OCI-LY3 (cell line): ENCODE measurements at regions not wholly inside any gene's neighbourhood (a gene's known extent, or its start where the extent isn't known, plus 50 kb on each side); places are given as distances from the start of the nearest gene placed in this dataset.

Source experiments
- H2AFZ ChIP-seq: fragments of 200-600, 300-600 bp; shearing (Covaris generic); 2 replicates; pipeline ENCODE4 v1.6.0; 2014; ENCODE audit warnings: antibody characterized with exemption, low read depth, low read length
- H3K27ac ChIP-seq: fragments of 200-600, 300-600 bp; sonication (generic); 2 replicates; pipeline ENCODE4 v1.5.1; 2014; ENCODE audit warnings: mild to moderate bottlenecking, low read length, moderate library complexity, mixed read lengths
- H3K27me3 ChIP-seq: fragments of 200-600, 300-600 bp; sonication (generic); 2 replicates; pipeline ENCODE4 v1.6.1; 2014; ENCODE audit warnings: low read depth, low read length, mixed read lengths
- H3K36me3 ChIP-seq: fragments of 200-600, 300-600 bp; sonication (generic); replicated peaks from 2 replicates; pipeline ENCODE3; 2014; ENCODE audit warnings: low read depth, low read length, mixed read lengths
- H3K4me1 ChIP-seq: fragments of 300-600, 200-600 bp; sonication (generic); 2 replicates; pipeline ENCODE4 v1.6.1; 2014; ENCODE audit warnings: low read length, mixed read lengths
- H3K4me2 ChIP-seq: fragments of 200-600, 300-600 bp; sonication (generic); 2 replicates; pipeline ENCODE4 v1.6.1; 2014; ENCODE audit warnings: low read length, mixed read lengths
- H3K4me3 ChIP-seq: fragments of 300-600, 200-600 bp; sonication (generic); 2 replicates; pipeline ENCODE4 v1.5.1; 2014; ENCODE audit warnings: antibody characterized with exemption, mild to moderate bottlenecking, low read length, moderate library complexity
- H3K79me2 ChIP-seq: fragments of 300-600, 200-600 bp; shearing (Covaris generic); 2 replicates; pipeline ENCODE4 v1.6.1; 2014; ENCODE audit warnings: mild to moderate bottlenecking, low read length, mixed read lengths
- H3K9ac ChIP-seq: fragments of 300-600, 200-600 bp; shearing (Covaris generic); 2 replicates; pipeline ENCODE4 v1.6.0; 2014; ENCODE audit warnings: mild to moderate bottlenecking, low read length, moderate library complexity
- H3K9me3 ChIP-seq: fragments of 200-600, 300-600 bp; shearing (Covaris generic); 2 replicates; pipeline ENCODE4 v1.6.1; 2014; ENCODE audit warnings: low read length, mixed read lengths; ENCODE audit not compliant: insufficient read depth
- H4K20me1 ChIP-seq: fragments of 200-600, 300-600 bp; sonication (generic); 2 replicates; pipeline ENCODE4 v1.6.1; 2016; ENCODE audit warnings: low read length, mixed read lengths; ENCODE audit not compliant: insufficient read depth
- CTCF ChIP-seq: fragments of 200-600, 300-600 bp; sonication (generic); IDR thresholded peaks from 2 replicates; pipeline ENCODE4 v1.5.1; 2014; ENCODE audit warnings: antibody characterized with exemption, low read length, low read depth
- EZH2phosphoT487 ChIP-seq: fragments of 200-600 bp; shearing (Covaris generic); IDR thresholded peaks from 2 replicates; pipeline ENCODE4 v1.6.1; 2018; ENCODE audit warnings: antibody characterized with exemption, mixed run types, low read depth

DNA sequence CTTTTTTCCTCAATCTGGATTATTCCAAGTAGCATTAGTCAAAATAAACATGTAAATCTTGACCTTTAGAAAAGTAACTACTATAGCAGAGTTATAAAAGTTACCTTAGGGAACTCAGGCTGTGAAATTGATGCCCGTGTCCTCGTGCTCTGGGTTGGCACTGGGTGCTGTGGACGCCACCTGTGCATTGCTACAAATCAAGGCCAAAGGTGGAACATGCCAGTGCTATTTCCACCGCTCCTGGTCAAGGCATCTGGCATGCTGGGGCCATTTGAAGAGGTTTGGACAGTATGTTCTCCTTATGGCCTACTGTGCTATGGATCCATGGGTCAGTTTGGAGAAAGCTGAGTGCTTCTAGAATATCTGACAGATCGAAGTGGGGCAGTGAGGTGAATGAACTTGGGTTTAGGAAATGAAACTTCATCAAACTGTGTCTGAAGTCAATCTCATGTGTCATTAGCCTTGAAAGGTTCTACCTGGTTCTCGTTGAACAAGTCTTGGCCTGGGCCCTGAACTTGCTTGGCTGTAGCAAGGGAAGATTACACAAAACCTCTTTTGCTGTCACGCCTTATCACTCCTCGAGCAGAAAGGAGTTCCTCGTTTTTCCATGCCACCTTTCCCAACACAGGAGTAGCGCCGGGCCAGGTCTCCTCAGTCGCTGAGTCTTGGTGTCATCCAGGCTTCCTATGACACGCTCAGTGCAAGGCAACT lies 397.6 kb upstream of the RGMA start:
- H3K79me2 ChIP-seq, result no peaks in the 10 kb centered on the region
- H3K36me3 ChIP-seq, result no peaks in the 10 kb centered on the region
- H2AFZ ChIP-seq, result no peak overlapping the region
- H3K9me3 ChIP-seq, result no peaks in the 10 kb centered on the region
- no peak overlapping the region for H3K4me2 ChIP-seq
- no peak overlapping the region for H3K4me3 ChIP-seq
- H4K20me1 ChIP-seq, result no peaks in the 10 kb centered on the region
- no peak overlapping the region for H3K27ac ChIP-seq
- no peak overlapping the region for H3K9ac ChIP-seq
- no peaks in the 10 kb centered on the region for H3K4me1 ChIP-seq
- TF ChIP-seq CTCF (no peak), EZH2phosphoT487 (no peak)
- H3K27me3 ChIP-seq, result no peaks in the 10 kb centered on the region

DNA sequence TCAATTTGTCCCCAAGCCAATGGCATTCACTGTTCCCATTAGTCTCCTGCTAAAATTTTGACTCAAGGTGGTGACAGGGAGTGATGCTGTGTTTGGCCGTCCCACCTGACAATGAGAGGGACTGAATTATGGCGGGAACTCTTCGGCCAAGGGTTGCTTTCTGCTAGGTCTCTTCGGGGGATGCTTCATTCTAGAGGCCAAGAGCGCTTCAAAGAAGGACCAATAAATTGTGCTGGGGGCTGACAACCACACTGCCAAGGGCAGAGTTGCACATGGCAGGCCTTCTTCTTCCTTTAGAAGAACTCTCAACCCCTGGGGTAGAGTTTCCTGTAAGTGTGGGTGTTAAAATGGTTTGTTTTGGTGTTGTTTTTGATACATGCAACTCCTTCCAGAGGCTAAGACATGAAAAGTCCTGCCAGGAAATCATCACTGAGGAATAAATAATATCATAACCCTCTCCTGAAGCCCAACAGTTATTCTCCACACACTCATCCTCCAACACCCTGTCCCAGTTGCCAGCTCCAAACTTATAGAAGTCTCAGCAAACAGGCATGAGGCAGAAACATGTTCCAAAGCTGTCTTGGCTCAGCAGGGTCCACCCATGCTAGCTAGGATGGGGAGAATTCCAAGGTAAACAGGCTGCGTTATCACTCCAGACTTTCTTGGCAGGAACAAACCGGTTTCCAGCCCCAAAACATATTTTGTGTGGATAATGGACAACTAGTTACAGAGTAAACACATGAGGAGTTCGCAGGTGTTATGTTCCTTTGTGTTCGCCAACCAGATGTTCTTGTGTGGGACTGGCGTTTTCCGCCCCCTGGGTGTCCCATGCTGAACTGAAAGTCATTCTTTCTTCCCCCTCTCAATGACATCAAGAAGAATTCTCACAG lies 396.7 kb upstream of the RGMA start:
- H3K4me1 ChIP-seq, result no peaks in the 10 kb centered on the region
- H3K27me3 ChIP-seq, result no peaks in the 10 kb centered on the region
- no peak overlapping the region for H3K27ac ChIP-seq
- H3K4me3 ChIP-seq, result no peak overlapping the region
- no peak overlapping the region for H3K4me2 ChIP-seq
- no peaks in the 10 kb centered on the region for H3K79me2 ChIP-seq
- no peak for TF ChIP-seq EZH2phosphoT487
- TF ChIP-seq CTCF, result no peak
- no peaks in the 10 kb centered on the region for H3K9me3 ChIP-seq
- H3K9ac ChIP-seq, result no peak overlapping the region
- H2AFZ ChIP-seq, result no peak overlapping the region
- H3K36me3 ChIP-seq, result no peaks in the 10 kb centered on the region
- H4K20me1 ChIP-seq, result no peaks in the 10 kb centered on the region

DNA sequence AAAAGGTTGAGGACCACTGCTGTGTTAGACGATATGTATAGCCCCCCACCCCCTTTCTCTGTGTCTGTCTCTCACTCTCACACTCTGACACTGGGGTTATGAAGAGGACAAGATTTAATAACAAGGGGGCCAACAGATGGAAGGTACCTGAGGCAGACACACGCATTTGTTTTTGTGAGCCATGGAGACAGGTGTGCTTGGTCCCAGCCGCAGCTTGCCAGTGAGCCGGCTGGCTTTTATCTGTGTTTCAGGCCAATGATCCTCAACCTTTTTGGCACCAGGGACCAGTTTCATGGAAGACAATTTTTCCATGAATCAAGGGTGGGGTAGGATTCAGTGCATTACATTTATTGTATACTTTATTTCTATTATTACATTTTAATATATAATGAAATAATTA lies 394.9 kb upstream of the RGMA start:
- Histone ChIP-seq H2AFZ (no peak overlapping the region), H3K4me3 (no peak overlapping the region), H3K27ac (no peak overlapping the region), H3K4me1 (no peaks in the 10 kb centered on the region), H3K79me2 (no peaks in the 10 kb centered on the region), H3K27me3 (no peaks in the 10 kb centered on the region), H3K9ac (no peak overlapping the region), H4K20me1 (no peaks in the 10 kb centered on the region), H3K4me2 (no peak overlapping the region), H3K36me3 (no peaks in the 10 kb centered on the region), H3K9me3 (no peaks in the 10 kb centered on the region)
- no peak for TF ChIP-seq CTCF
- TF ChIP-seq EZH2phosphoT487, result no peak

DNA sequence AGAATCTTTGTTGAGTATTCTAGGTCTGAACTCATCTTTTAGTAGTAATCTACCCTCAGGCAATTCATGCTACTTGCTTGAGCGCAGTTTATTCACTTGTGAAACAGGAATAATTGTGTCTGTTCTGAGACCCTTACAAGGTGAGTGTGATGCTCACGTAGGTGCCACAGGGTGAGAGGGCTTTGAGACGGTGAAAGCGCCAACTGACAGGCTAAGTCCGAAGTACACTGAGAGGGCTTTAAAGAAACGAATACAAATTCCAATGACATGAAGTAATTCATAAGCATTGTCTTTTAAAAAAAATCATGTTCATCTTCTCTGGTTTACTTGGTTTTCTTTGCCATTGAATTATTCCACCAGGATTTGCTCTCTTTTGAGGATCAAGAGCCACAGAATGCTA lies 393.7 kb upstream of the RGMA start:
- H3K27me3 ChIP-seq, result 0 out of 2 replicates have a peak, but pooled peaks cover 5% of the 10 kb centered on the region
- H3K4me1 ChIP-seq, result no peaks in the 10 kb centered on the region
- H3K9me3 ChIP-seq, result no peaks in the 10 kb centered on the region
- no peak overlapping the region for H3K4me3 ChIP-seq
- no peak overlapping the region for H3K4me2 ChIP-seq
- no peak overlapping the region for H3K27ac ChIP-seq
- H3K9ac ChIP-seq, result no peak overlapping the region
- H2AFZ ChIP-seq, result no peak overlapping the region
- H3K79me2 ChIP-seq, result no peaks in the 10 kb centered on the region
- TF ChIP-seq EZH2phosphoT487 (no peak), CTCF (no peak)
- no peaks in the 10 kb centered on the region for H3K36me3 ChIP-seq
- no peaks in the 10 kb centered on the region for H4K20me1 ChIP-seq
